Ectodermal cell (in vitro differentiated cells): ENCODE measurements at regions not wholly inside any gene's neighbourhood (a gene's known extent, or its start where the extent isn't known, plus 50 kb on each side); places are given as distances from the start of the nearest gene placed in this dataset.

Experiments
- H3K27ac ChIP-seq: 2 replicates; pipeline ENCODE4 v1.7.0; 2013; ENCODE audit warnings: mild to moderate bottlenecking, low read depth, low read length; ENCODE audit not compliant: insufficient read depth, poor library complexity, severe bottlenecking
- H3K27me3 ChIP-seq: 2 replicates; pipeline ENCODE4 v1.7.0; 2013; ENCODE audit warnings: mild to moderate bottlenecking, low read length; ENCODE audit not compliant: insufficient read depth, control insufficient read depth, poor library complexity, severe bottlenecking
- H3K36me3 ChIP-seq: one replicate; pipeline ENCODE4 v1.7.0; 2013; ENCODE audit warnings: low read length; ENCODE audit not compliant: control insufficient read depth, insufficient read depth
- H3K4me1 ChIP-seq: one replicate; pipeline ENCODE4 v1.7.0; 2013; ENCODE audit warnings: low read length; ENCODE audit not compliant: control insufficient read depth, insufficient read depth
- H3K4me3 ChIP-seq: 2 replicates; pipeline ENCODE4 v1.7.0; 2013; ENCODE audit warnings: low read depth, low read length, control low read depth; ENCODE audit not compliant: insufficient read depth
- H3K9me3 ChIP-seq: 2 replicates; pipeline ENCODE4 v1.7.0; 2013; ENCODE audit warnings: mild to moderate bottlenecking, low read length, moderate library complexity; ENCODE audit not compliant: control insufficient read depth
- WGBS, 2 experiments: methylation state at CpG; one replicate each; pipeline ENCODE4 v1.1.7; 2013; ENCODE audit warnings: missing lambda C conversion rate in 2 of 2; 5-methylcytosine and 5-hydroxymethylcytosine counted together

DNA sequence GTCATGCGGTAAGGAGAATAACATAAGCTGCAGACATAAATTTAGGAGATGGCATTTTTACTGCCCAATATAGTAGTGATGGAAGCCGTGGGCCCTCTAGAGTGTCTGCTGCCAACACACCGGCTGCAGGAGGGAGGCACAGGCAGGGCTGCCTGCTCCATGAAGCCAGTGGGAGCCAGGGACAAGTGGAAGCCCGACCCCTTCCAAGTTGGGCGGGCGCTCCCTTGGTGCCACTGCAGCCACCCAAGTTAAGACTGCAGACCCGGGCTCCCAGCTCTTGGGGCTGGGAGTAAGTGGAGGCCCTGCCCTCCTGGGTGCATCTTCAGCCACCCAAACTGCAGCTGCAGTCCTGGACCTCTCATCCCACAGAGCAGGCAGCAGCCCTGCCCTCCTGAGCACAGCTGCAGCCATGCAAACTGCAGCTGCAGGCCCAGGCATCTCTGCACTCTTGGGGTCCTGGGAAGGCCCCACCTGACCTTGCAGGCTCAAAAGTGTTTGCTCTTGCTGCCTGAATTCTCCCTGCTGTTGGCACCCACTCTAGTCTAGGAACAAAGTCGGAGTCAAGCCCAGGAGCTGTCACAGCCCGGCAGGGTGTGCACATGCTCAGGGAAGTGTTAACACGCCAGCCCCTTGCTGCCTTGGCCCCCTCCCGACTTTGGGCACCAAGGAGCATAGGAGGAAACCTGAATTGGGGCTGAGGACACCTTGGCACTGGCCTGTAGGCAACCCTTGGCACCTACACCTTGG lies 437.2 kb upstream of the PRMT6 start:
- Histone ChIP-seq H3K4me3 (no peak overlapping the region), H3K36me3 (no peaks in the 10 kb centered on the region), H3K27ac (no peak overlapping the region), H3K9me3 (no peaks in the 10 kb centered on the region), H3K27me3 (no peaks in the 10 kb centered on the region), H3K4me1 (no peaks in the 10 kb centered on the region)
- WGBS, 2 experiments: 94 to 95% methylated on average over 11 of the region's 11 CpGs

DNA sequence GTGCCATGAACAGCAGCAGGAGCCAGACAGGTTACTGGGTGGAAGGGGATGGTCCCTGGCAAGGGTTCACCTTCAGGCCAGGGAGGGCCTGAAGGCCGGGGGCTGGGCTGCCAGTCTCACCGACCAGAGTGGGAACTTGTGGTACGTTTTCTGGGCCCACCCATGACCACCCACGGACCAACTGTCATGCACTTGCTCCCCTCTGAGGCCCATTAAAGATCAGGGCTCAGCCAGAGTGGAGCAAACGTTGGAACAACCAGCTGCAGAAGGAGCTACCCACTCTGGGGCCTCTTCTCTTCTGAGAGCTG lies 436.7 kb upstream of the PRMT6 start:
- Histone ChIP-seq H3K9me3 (no peaks in the 10 kb centered on the region), H3K4me3 (no peak overlapping the region), H3K27me3 (no peaks in the 10 kb centered on the region), H3K36me3 (no peaks in the 10 kb centered on the region), H3K27ac (no peak overlapping the region), H3K4me1 (no peaks in the 10 kb centered on the region)
- WGBS, 2 experiments: 74 to 83% methylated on average over 5 of the region's 5 CpGs

DNA sequence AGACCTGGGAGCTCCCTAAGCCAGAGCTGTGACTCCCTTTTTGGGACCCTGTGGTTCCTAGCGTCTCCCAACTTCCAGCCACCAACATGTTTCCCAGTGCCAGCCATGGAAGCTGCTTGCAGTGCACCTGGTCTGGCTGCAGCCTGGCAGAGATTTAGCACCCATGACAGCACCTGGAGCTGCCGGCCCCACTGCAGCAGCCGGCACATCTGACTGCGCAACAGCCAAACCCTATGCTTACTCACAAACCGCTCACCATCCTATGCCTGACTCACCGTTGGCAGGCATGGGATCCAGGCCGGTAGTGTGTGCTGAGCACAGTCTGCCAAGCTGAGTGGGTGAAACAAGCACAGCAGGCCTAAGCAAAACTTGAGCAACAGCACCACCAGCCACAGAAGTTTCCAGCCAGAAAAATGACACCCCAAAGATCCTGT lies 435.9 kb upstream of the PRMT6 start:
- Histone ChIP-seq H3K27me3 (no peaks in the 10 kb centered on the region), H3K4me1 (no peaks in the 10 kb centered on the region), H3K36me3 (no peaks in the 10 kb centered on the region), H3K4me3 (no peak overlapping the region), H3K9me3 (no peaks in the 10 kb centered on the region), H3K27ac (no peak overlapping the region)
- WGBS, 2 experiments: 88 to 89% methylated on average over 7 of the region's 7 CpGs

DNA sequence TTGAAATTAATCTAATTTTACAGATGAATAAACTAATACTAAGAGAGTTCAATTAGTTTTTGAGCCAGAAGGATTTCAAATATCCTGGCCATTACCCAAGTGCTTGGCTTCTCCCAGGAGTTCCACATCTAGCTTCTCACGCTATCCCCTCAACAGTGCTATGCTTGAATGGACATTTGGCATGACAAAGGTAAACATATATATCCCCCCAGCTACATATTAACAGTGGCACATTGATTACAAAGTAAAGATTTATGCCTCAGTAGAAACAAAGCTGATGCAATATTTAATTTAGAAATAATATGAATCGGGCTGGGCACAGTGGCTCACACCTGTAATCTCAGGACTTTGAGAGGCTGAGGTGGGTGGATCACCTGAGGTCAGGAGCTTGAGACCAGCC lies 434.6 kb upstream of the PRMT6 start:
- H3K4me1 ChIP-seq: no peaks in the 10 kb centered on the region
- H3K9me3 ChIP-seq: no peaks in the 10 kb centered on the region
- no peak overlapping the region for H3K4me3 ChIP-seq
- H3K27ac ChIP-seq: no peak overlapping the region
- 96 to 100% methylated on average over 2 of the region's 2 CpGs for WGBS, 2 experiments
- H3K27me3 ChIP-seq: no peaks in the 10 kb centered on the region
- no peaks in the 10 kb centered on the region for H3K36me3 ChIP-seq

DNA sequence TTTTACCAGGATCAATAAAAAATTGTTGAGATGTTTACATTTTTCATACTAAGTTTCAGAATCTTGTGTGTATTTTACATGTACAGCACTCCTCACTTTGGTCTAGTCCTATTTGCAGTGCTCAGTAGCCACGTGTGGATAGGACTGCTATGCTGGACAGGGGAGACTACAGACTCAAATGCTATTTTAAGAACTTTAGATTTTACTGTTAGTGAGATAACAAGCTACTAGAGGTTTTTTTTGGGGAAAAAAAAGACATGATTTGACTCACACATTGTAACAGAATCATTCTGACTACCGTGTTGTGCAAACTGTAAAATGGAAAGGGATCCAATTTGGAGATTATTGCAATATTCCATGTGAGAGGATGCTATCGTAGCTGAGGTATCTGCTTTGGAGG lies 418.9 kb upstream of the PRMT6 start:
- WGBS, 2 experiments: 86 to 93% methylated on average over 3 of the region's 3 CpGs
- no peak overlapping the region for H3K4me3 ChIP-seq
- no peaks in the 10 kb centered on the region for H3K9me3 ChIP-seq
- no peak overlapping the region for H3K27ac ChIP-seq
- H3K27me3 ChIP-seq: no peaks in the 10 kb centered on the region
- no peaks in the 10 kb centered on the region for H3K4me1 ChIP-seq
- no peaks in the 10 kb centered on the region for H3K36me3 ChIP-seq

DNA sequence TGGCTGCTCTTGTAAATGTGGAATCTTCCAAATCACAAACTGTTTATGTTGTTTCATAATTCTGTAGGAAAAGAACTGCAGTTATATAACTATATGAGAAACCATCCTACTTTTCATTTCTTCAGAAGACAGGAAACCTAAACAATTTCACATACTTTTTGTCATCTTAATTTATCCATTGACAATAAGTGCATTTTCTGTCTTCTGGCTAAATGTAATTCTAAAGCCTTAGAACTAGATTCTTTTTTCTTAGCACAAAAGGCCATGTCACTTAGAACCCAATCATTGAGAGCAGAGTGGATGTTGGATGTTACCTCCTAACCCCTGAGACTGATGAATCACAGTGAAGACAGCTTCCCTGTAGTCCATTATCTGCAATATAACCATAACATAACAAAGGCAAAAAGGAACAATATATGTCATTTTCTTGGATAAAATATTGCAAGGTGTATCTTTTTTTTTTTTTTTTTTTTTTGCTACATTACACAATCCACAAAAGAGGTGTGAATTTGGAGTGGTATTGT lies 410.2 kb upstream of the PRMT6 start:
- no peaks in the 10 kb centered on the region for H3K36me3 ChIP-seq
- H3K4me3 ChIP-seq: no peak overlapping the region
- no peaks in the 10 kb centered on the region for H3K4me1 ChIP-seq
- no peak overlapping the region for H3K27ac ChIP-seq
- H3K9me3 ChIP-seq: no peaks in the 10 kb centered on the region
- no peaks in the 10 kb centered on the region for H3K27me3 ChIP-seq

DNA sequence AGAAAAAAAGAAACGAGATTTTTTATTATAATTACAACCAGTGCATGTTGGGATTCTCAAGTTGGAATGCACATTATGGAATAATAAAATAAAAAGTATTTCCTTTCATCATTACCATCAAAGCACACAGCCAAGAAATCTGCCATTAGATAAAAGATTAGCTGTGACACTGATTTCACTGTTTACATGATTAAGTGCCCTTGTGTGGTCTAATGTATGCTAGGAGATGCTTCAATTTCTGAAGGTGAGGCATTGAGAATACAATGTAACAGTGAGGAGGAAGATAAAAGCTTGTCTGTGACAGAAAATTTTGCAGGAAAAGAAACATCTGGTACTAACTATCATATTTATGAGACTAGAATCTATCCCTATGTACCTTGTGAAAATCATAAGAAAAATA lies 409.7 kb upstream of the PRMT6 start:
- Histone ChIP-seq H3K27ac (no peak overlapping the region), H3K36me3 (no peaks in the 10 kb centered on the region), H3K4me3 (no peak overlapping the region), H3K9me3 (no peaks in the 10 kb centered on the region), H3K4me1 (no peaks in the 10 kb centered on the region), H3K27me3 (no peaks in the 10 kb centered on the region)
- WGBS, 2 experiments: no CpG with 5 or more reads among the region's 1 CpG

DNA sequence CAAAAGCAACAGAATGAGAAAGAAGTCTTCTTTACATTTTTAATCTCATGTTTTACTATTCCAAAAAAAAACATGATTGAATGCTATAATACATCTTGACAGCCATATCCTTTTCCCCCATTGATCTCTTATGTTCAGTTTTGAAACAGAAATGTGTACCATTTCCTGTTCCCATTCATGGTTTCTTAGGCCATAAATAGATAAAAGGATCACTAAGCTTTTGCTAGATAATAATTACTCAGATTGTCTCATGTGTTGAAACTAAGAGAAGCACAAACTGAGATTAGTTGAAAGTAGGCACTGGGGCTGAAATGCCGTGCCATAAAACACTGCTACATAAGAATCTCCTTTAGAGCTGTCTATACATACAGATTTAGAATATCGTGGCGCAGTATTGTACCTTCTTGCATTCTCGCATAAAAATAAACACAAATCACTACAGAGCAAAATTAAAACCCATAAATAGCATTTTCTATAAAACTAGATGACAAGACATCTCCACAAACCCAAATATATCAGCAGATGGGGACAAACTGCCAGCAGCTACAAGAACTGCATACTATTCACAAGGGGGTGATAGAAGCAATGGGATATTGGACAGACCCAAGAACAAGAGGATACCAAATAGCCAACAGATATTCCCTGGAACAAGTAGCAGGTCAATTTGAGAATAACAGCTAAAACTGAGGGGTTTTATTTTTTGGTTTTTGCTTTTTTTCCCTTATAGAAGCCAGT lies 405.3 kb upstream of the PRMT6 start:
- Histone ChIP-seq H3K4me3 (no peak overlapping the region), H3K4me1 (no peaks in the 10 kb centered on the region), H3K27ac (no peak overlapping the region), H3K36me3 (no peaks in the 10 kb centered on the region), H3K27me3 (no peaks in the 10 kb centered on the region), H3K9me3 (no peaks in the 10 kb centered on the region)
- 90 to 96% methylated on average over 4 of the region's 4 CpGs for WGBS, 2 experiments

DNA sequence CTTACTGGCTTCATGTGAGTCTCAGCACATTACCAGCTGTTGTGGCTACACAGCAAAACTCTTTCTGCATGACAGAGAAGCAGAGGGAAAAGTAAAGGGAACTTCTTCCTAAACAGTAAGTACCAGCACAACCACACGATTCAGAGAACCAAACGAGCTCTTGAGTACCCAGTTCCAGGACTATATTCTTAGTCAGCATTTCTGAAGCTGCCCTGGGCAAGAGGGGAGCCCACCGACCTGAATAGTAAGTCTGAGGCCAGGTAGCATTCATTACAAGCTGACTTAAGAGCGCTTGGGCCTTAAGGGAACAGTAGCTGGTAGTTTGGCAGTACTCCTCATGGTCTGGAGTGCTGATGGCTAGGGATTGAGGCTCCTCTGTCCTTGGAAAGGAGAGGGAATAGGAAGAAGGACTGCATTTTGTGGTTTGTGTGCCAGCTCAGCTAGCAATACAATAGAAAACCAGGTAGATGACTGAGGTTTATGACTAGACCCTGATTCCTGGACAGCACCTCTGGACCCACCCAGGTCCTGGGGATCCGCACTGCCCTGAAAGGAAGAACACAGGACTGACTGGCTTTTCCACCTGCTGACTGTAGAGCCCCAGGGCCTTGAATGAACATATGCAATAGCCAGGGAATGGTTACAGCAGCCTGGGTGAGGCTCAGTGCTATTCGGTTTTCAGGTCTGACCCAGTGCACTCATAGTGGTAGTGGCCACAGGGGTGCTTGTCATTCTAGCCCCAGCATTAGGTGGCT lies 396.8 kb upstream of the PRMT6 start:
- WGBS, 2 experiments: 90 to 93% methylated on average over 6 of the region's 6 CpGs
- Histone ChIP-seq H3K4me3 (no peak overlapping the region), H3K4me1 (no peaks in the 10 kb centered on the region)

DNA sequence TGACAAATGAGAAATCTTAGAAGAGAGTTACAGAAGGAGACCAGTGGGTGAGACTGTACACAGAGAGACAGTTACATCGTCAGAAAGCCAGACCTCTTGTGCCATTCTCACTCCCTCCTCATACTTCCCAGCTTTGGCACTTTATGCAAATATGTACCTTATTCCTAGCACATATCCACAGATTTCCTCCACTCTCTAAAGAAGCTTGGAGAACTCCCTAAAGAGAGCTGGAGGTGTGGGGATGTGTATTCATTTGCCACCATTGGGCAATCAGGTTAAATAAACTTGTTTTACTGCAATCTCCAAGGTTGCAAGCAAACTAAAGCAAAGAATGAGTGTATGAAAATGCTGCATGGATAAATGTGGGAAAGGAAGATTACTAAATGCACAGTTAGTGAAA lies 380.9 kb upstream of the PRMT6 start:
- Histone ChIP-seq H3K27me3 (no peaks in the 10 kb centered on the region), H3K9me3 (no peaks in the 10 kb centered on the region), H3K27ac (no peak overlapping the region), H3K36me3 (no peaks in the 10 kb centered on the region), H3K4me1 (no peaks in the 10 kb centered on the region), H3K4me3 (no peak overlapping the region)
- WGBS, 2 experiments: 91 to 92% methylated on average over 1 of the region's 1 CpG

More for the DNA sequence above, 396.8 kb upstream of the PRMT6 start:
- Histone ChIP-seq H3K36me3 (no peaks in the 10 kb centered on the region), H3K9me3 (no peaks in the 10 kb centered on the region), H3K27ac (no peak overlapping the region), H3K27me3 (no peaks in the 10 kb centered on the region)
